Uterus (tissue), 2 donors: ENCODE measurements at regions not wholly inside any gene's neighbourhood (a gene's known extent, or its start where the extent isn't known, plus 50 kb on each side); places are given as distances from the start of the nearest gene placed in this dataset.

Experiments used
- POLR2A ChIP-seq, 2 donors: fragments of 450-650 bp; IDR thresholded peaks; one replicate each; pipeline ENCODE4 v1.6.1; 2016; ENCODE audit warnings: antibody characterized with exemption in 2 of 2, mild to moderate bottlenecking in 1 of 2, moderate library complexity in 1 of 2
- TF ChIP-seq, protein P1 (sequence below), 4 experiments: fragments of 200-600 bp in 2 of 4; fragments of 450-650 bp in 2 of 4; sonication (generic) in 2 of 4; IDR thresholded peaks; one replicate each; pipeline ENCODE4 v1.5.1; 2016 to 2019; ENCODE audit warnings: antibody characterized with exemption in 4 of 4, mild to moderate bottlenecking in 2 of 4, moderate library complexity in 1 of 4

DNA sequence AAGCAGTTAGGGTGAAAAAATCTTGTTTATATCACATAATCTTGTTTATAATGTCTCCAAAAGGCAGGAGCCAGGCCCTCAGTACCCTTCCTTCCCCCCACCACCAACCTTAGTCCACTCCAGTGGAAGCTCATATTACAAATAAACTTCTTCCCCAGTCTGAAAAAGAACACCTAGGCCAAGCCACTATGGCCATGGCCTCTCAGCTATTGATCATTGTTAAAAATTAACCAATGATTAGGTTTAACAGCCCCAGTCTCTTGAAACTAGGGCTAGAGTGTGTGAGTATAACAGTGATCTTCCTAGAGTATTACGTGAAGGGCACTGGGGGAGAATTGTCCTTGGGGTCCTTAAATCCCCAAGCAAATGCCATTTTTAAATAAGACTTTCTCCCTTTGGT is 411.9 kb upstream of the EDA2R start:
- TF ChIP-seq, protein P1, sequence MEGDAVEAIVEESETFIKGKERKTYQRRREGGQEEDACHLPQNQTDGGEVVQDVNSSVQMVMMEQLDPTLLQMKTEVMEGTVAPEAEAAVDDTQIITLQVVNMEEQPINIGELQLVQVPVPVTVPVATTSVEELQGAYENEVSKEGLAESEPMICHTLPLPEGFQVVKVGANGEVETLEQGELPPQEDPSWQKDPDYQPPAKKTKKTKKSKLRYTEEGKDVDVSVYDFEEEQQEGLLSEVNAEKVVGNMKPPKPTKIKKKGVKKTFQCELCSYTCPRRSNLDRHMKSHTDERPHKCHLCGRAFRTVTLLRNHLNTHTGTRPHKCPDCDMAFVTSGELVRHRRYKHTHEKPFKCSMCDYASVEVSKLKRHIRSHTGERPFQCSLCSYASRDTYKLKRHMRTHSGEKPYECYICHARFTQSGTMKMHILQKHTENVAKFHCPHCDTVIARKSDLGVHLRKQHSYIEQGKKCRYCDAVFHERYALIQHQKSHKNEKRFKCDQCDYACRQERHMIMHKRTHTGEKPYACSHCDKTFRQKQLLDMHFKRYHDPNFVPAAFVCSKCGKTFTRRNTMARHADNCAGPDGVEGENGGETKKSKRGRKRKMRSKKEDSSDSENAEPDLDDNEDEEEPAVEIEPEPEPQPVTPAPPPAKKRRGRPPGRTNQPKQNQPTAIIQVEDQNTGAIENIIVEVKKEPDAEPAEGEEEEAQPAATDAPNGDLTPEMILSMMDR (IDR thresholded peaks at IDR 0.05), result no peak
- TF ChIP-seq POLR2A (IDR thresholded peaks at IDR 0.05), result no peak
